ENCODE measurements at regions not wholly inside any gene's neighbourhood (a gene's known extent, or its start where the extent isn't known, plus 50 kb on each side); places are given as distances from the start of the nearest gene placed in this dataset.

GRCh38 chr7:26493737-26494428, 202.2 kb downstream of the SNX10 start:
- no peaks in the 10 kb centered on the region for H3K27me3 ChIP-seq
- intact Hi-C loops (cut with DNase I), result loop anchor here (10.0 kb wide), 1 partner anchor 609 kb away; no protein-coding TSS in a partner anchor
- DNase-seq, result no peak
- H3K4me1 ChIP-seq, result no peaks in the 10 kb centered on the region
- no peaks in the 10 kb centered on the region for H3K9me3 ChIP-seq
- no peak overlapping the region for H3K9ac ChIP-seq (ENCODE audit: low read depth in 2 of 2, low read length in 2 of 2)
- no peak overlapping the region for H3K4me3 ChIP-seq
- TF ChIP-seq CTCF (IDR thresholded peaks at IDR 0.05), result no peak
- H3K27ac ChIP-seq, result no peak overlapping the region
- no peaks in the 10 kb centered on the region for H3K36me3 ChIP-seq

- Histone ChIP-seq H3K27me3 (no peaks in the 10 kb centered on the region), H3K27ac (no peak overlapping the region), H3K4me3 (no peak overlapping the region), H3K4me1 (no peaks in the 10 kb centered on the region), H3K9ac (ENCODE audit: low read depth in 2 of 2, low read length in 2 of 2) (no peak overlapping the region), H3K36me3 (no peaks in the 10 kb centered on the region), H3K9me3 (no peaks in the 10 kb centered on the region)
- intact Hi-C loops (cut with DNase I), result loop anchor here (10.0 kb wide), 1 partner anchor 611 kb away; no protein-coding TSS in a partner anchor
- no peak for DNase-seq
- TF ChIP-seq CTCF (IDR thresholded peaks at IDR 0.05), result no peak
These were observed 203.9 kb downstream of the SNX10 start for GRCh38 chr7:26495569-26495968.

DNA sequence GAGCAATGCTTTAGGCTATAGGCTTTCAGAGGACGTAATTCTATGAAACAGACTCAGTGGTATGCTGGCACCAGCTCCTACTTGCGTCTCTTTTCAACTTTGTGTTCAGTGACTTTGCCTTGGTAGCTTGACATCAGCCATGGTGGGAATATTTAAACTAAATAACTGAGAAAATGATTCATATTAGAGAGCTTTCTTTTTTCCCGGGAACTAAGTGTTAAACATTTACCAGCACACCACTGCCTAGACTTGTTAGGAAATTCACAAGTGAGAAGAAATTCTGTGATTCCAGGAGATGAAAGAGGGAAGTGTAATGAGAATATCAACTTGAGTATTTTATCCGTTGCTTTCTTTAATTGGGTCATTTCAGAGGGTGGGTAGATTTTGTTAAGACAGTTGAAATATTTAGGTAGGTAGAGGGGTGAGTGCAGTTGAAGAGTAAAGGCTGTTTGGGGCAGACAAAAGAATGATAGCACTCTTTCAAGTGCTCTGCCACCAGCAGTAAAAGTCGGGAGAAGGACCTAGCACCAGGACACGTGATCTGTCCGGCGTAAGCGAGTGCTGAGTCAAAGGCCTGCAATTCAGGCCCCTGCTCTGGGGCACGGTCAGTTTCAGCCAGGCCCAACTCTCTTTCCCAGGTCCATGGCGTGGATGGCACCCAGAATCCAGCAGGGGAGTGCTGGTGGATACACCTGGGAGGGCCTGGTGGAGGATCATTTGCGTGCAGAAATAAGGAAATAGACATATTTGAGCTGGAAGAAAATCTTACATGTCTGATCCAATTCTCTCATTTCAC, 206.3 kb downstream of the SNX10 start:
- no peak overlapping the region for H3K27ac ChIP-seq
- no peaks in the 10 kb centered on the region for H3K4me1 ChIP-seq
- DNase-seq, result no peak
- H3K9ac ChIP-seq (ENCODE audit: low read depth in 2 of 2, low read length in 2 of 2), result no peak overlapping the region
- H3K4me3 ChIP-seq, result no peak overlapping the region
- intact Hi-C loops (cut with DNase I), result loop anchor here (10.0 kb wide), 1 partner anchor 613 kb away; no protein-coding TSS in a partner anchor
- H3K27me3 ChIP-seq, result no peaks in the 10 kb centered on the region
- H3K9me3 ChIP-seq, result no peaks in the 10 kb centered on the region
- no peaks in the 10 kb centered on the region for H3K36me3 ChIP-seq
- TF ChIP-seq CTCF (IDR thresholded peaks at IDR 0.05), result no peak

- no peaks in the 10 kb centered on the region for H3K9me3 ChIP-seq
- intact Hi-C loops (cut with DNase I), result loop anchor here (10.0 kb wide), 1 partner anchor 615 kb away; no protein-coding TSS in a partner anchor
- no peaks in the 10 kb centered on the region for H3K36me3 ChIP-seq
- no peak overlapping the region for H3K9ac ChIP-seq (ENCODE audit: low read depth in 2 of 2, low read length in 2 of 2)
- no peak for DNase-seq
- H3K27me3 ChIP-seq, result no peaks in the 10 kb centered on the region
- no peak for TF ChIP-seq CTCF (IDR thresholded peaks at IDR 0.05)
- no peaks in the 10 kb centered on the region for H3K4me1 ChIP-seq
- no peak overlapping the region for H3K4me3 ChIP-seq
- no peak overlapping the region for H3K27ac ChIP-seq
These were observed 207.7 kb downstream of the SNX10 start for GRCh38 chr7:26499315-26499897.

- intact Hi-C loops (cut with DNase I), result loop anchor here (2.0 to 10.0 kb wide), 2 partner anchors 124 to 164 kb away; no protein-coding TSS in a partner anchor
- H3K9ac ChIP-seq (ENCODE audit: low read depth in 2 of 2, low read length in 2 of 2), result no peak overlapping the region
- DNase-seq, result no peak
- H3K36me3 ChIP-seq, result no peaks in the 10 kb centered on the region
- H3K9me3 ChIP-seq, result no peaks in the 10 kb centered on the region
- no peak overlapping the region for H3K27ac ChIP-seq
- no peak overlapping the region for H3K4me3 ChIP-seq
- TF ChIP-seq CTCF (IDR thresholded peaks at IDR 0.05), result peak; percentile 44
- H3K4me1 ChIP-seq, result no peaks in the 10 kb centered on the region
- no peaks in the 10 kb centered on the region for H3K27me3 ChIP-seq
These were observed 209.2 kb downstream of the SNX10 start for GRCh38 chr7:26500749-26501352.
